Parathyroid adenoma (tissue), 2 donors: ENCODE measurements at regions not wholly inside any gene's neighbourhood (a gene's known extent, or its start where the extent isn't known, plus 50 kb on each side); places are given as distances from the start of the nearest gene placed in this dataset.

ENCODE experiments used
- H2AFZ ChIP-seq: fragments of 300-600 bp; sonication (generic); one replicate; pipeline ENCODE4 v1.7.0; 2017; ENCODE audit warnings: antibody characterized with exemption, mild to moderate bottlenecking
- H3K27ac ChIP-seq: fragments of 300-600 bp; sonication (generic); one replicate; pipeline ENCODE4 v1.7.0; 2017
- H3K27me3 ChIP-seq: fragments of 300-600 bp; sonication (generic); one replicate; pipeline ENCODE4 v1.7.0; 2017; ENCODE audit warnings: low read length; ENCODE audit not compliant: control insufficient read depth, insufficient read depth
- H3K36me3 ChIP-seq: fragments of 300-600 bp; sonication (generic); one replicate; pipeline ENCODE4 v1.7.0; 2017; ENCODE audit warnings: low read length; ENCODE audit not compliant: control insufficient read depth, insufficient read depth
- H3K4me1 ChIP-seq: fragments of 300-600 bp; sonication (generic); one replicate; pipeline ENCODE4 v1.7.0; 2017; ENCODE audit warnings: control low read depth
- H3K4me2 ChIP-seq: fragments of 300-600 bp; sonication (generic); one replicate; pipeline ENCODE4 v1.7.0; 2017; ENCODE audit warnings: low read length
- H3K4me3 ChIP-seq: fragments of 300-600 bp; sonication (generic); one replicate; pipeline ENCODE4 v1.7.0; 2017; ENCODE audit warnings: low read depth, low read length
- H3K79me2 ChIP-seq: fragments of 300-600 bp; sonication (generic); one replicate; pipeline ENCODE4 v1.7.0; 2017; ENCODE audit warnings: control low read depth
- H3K9ac ChIP-seq: fragments of 300-600 bp; sonication (generic); one replicate; pipeline ENCODE4 v1.7.0; 2017; ENCODE audit warnings: mild to moderate bottlenecking
- H3K9me3 ChIP-seq: fragments of 300-600 bp; sonication (generic); one replicate; pipeline ENCODE4 v1.7.0; 2017; ENCODE audit warnings: low read length; ENCODE audit not compliant: control insufficient read depth
- TF ChIP-seq, protein P1 (sequence below): fragments of 300-600 bp; sonication (generic); IDR thresholded peaks from one replicate; pipeline ENCODE4 v1.7.0; 2017; ENCODE audit warnings: antibody characterized with exemption, mild to moderate bottlenecking
- donor health status: primary hyperparathyroidism.

DNA sequence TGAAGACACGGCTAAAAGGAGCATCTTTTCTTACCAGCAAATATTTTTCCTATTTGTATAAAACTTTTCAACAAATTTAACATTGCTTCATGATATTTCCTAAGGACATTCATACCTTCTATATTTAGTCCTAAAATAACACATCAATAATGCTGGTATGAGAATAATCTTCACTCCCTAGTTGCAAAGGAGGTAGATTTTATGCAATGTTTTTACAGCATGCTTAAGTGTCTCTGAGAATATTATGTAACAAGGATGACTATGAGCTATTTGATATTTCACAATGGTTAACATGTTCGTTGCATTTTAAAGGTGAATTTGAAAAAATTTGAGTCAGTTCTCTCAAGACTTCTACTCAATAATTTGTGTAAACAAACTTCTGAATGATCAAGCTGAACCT is 506.7 kb downstream of the NUP35 start:
- Histone ChIP-seq H3K9ac (no peak overlapping the region), H3K36me3 (no peaks in the 10 kb centered on the region), H3K4me2 (no peak overlapping the region), H3K27ac (no peak overlapping the region), H3K79me2 (no peaks in the 10 kb centered on the region), H3K9me3 (no peaks in the 10 kb centered on the region), H3K4me1 (no peaks in the 10 kb centered on the region), H3K4me3 (no peak overlapping the region), H2AFZ (no peak overlapping the region), H3K27me3 (no peaks in the 10 kb centered on the region)
- TF ChIP-seq, protein P1, sequence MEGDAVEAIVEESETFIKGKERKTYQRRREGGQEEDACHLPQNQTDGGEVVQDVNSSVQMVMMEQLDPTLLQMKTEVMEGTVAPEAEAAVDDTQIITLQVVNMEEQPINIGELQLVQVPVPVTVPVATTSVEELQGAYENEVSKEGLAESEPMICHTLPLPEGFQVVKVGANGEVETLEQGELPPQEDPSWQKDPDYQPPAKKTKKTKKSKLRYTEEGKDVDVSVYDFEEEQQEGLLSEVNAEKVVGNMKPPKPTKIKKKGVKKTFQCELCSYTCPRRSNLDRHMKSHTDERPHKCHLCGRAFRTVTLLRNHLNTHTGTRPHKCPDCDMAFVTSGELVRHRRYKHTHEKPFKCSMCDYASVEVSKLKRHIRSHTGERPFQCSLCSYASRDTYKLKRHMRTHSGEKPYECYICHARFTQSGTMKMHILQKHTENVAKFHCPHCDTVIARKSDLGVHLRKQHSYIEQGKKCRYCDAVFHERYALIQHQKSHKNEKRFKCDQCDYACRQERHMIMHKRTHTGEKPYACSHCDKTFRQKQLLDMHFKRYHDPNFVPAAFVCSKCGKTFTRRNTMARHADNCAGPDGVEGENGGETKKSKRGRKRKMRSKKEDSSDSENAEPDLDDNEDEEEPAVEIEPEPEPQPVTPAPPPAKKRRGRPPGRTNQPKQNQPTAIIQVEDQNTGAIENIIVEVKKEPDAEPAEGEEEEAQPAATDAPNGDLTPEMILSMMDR: no peak

DNA sequence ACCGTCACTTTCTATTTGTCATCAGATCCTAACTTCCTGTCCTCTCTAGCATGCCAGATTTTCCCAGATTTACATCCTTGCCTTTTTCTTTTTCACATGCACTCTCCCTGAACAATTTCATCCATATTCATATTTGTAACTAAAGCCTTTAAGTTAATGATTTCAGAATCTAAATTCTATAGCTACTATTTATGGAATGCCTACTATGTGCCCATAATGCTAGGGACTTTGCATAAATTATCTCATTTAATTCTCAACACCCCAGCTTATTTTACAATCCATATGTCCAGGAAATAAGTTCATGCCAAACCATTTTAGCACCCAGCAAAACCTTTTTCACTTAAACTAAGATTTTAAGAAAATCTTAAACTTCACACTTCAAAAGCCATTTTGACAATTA is 531.9 kb downstream of the NUP35 start:
- Histone ChIP-seq H3K79me2 (no peaks in the 10 kb centered on the region), H3K27ac (no peak overlapping the region), H3K27me3 (no peaks in the 10 kb centered on the region), H3K9ac (no peak overlapping the region), H3K4me1 (no peaks in the 10 kb centered on the region), H3K4me3 (no peak overlapping the region), H3K36me3 (no peaks in the 10 kb centered on the region), H2AFZ (no peak overlapping the region), H3K4me2 (no peak overlapping the region), H3K9me3 (no peaks in the 10 kb centered on the region)
- TF ChIP-seq, protein P1: no peak

DNA sequence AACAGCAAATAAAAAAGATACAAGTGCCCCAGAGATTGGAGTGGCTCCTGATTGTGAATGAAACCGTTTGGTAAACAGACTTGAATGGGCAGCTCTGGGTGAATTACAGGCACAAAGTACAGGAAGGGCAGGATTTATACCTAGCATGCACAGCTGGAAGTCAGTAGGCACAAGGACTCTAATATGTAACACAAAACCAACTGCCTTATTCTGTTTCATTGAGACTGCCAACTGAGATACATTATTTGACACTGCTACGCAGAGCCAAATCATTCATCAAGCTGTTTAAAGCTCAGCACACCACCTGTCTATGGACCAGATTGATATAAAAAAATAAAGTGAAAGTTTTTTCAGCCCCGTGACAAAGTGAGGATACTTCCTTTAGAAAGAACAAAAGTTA is 541.2 kb downstream of the NUP35 start:
- Histone ChIP-seq H3K27ac (no peak overlapping the region), H3K9me3 (no peaks in the 10 kb centered on the region), H3K79me2 (no peaks in the 10 kb centered on the region), H2AFZ (no peak overlapping the region), H3K27me3 (no peaks in the 10 kb centered on the region), H3K4me3 (no peak overlapping the region), H3K9ac (no peak overlapping the region), H3K4me1 (no peaks in the 10 kb centered on the region), H3K36me3 (no peaks in the 10 kb centered on the region), H3K4me2 (no peak overlapping the region)
- TF ChIP-seq, protein P1: no peak

DNA sequence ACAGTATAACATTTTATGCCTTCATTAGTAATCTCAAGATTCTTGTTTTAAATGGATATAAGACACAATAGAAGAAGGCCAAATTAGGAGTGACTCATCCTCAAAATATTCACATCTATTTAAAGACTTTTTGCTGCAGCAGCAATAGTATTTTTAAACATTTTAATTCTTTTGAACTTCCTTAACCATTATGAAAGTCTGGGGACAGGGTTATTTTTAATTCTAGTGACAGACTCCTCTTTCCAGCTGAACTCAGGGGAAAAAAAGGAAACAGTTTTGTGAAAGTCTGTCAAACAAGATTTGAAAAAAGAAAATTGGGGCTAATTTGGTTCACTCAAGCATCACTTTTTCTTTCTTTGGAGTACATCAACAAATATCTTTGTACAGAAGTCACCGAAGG is 541.8 kb downstream of the NUP35 start:
- Histone ChIP-seq H3K36me3 (no peaks in the 10 kb centered on the region), H3K9ac (no peak overlapping the region), H3K9me3 (no peaks in the 10 kb centered on the region), H3K79me2 (no peaks in the 10 kb centered on the region), H3K27me3 (no peaks in the 10 kb centered on the region), H3K4me3 (no peak overlapping the region), H2AFZ (no peak overlapping the region), H3K4me1 (no peaks in the 10 kb centered on the region), H3K4me2 (no peak overlapping the region), H3K27ac (no peak overlapping the region)
- TF ChIP-seq, protein P1: no peak

DNA sequence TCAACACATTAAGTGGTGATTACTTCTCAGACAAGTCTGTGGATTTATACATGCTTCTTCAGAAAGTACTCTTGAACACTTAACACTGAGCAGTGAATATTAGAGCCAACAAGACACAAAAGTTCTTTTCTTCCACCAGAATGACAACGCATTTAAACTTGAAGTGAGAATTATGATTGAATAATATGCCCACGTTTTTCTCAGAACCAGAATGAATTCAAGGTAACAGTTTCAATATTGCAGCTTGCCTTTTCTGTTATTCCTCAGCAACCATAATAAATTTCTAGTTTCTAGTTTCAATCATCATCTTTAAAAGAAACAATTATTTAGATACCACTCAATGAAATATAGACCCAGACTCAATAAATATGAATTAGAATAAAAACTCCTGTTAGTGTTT is 547.0 kb downstream of the NUP35 start:
- H3K36me3 ChIP-seq: no peaks in the 10 kb centered on the region
- H3K9ac ChIP-seq: no peak overlapping the region
- no peak overlapping the region for H3K27ac ChIP-seq
- no peaks in the 10 kb centered on the region for H3K9me3 ChIP-seq
- H2AFZ ChIP-seq: no peak overlapping the region
- no peak overlapping the region for H3K4me2 ChIP-seq
- H3K27me3 ChIP-seq: no peaks in the 10 kb centered on the region
- no peak overlapping the region for H3K4me3 ChIP-seq
- TF ChIP-seq, protein P1: no peak
- H3K4me1 ChIP-seq: no peaks in the 10 kb centered on the region
- H3K79me2 ChIP-seq: no peaks in the 10 kb centered on the region
